ENCODE measurements at regions not wholly inside any gene's neighbourhood (a gene's known extent, or its start where the extent isn't known, plus 50 kb on each side); places are given as distances from the start of the nearest gene placed in this dataset.
A peak's percentile ranks its signal among the peaks of the same experiment; 100 is the strongest.

GRCh38 chr16:65429504-65430181 lies 307.8 kb upstream of the CDH11 start:
- no peak for ATAC-seq
- intact Hi-C loops (cut with DNase I): no loop called here
- no peak for DNase-seq (ENCODE audit: missing footprints)

GRCh38 chr16:65426484-65426883 lies 304.6 kb upstream of the CDH11 start:
- intact Hi-C loops (cut with DNase I): no loop called here
- ATAC-seq (no peak), DNase-seq (ENCODE audit: missing footprints) (no peak)

GRCh38 chr16:65422934-65423333 lies 301.1 kb upstream of the CDH11 start:
- peak; percentile 81 for ATAC-seq
- intact Hi-C loops (cut with DNase I): no loop called here
- no peak for DNase-seq (ENCODE audit: missing footprints)

- no peak for ATAC-seq
- intact Hi-C loops (cut with DNase I): no loop called here
- DNase-seq (ENCODE audit: missing footprints): no peak
Measured at GRCh38 chr16:65421596-65421995, 299.7 kb upstream of the CDH11 start.

GRCh38 chr16:65418435-65418834 lies 296.6 kb upstream of the CDH11 start:
- ATAC-seq (no peak), DNase-seq (ENCODE audit: missing footprints) (no peak)
- intact Hi-C loops (cut with DNase I): no loop called here

GRCh38 chr16:65415460-65415859 lies 293.6 kb upstream of the CDH11 start:
- no peak for ATAC-seq
- DNase-seq (ENCODE audit: missing footprints): no peak
- intact Hi-C loops (cut with DNase I): no loop called here

GRCh38 chr16:65414284-65414984 lies 292.6 kb upstream of the CDH11 start:
- intact Hi-C loops (cut with DNase I): no loop called here
- ATAC-seq: no peak
- DNase-seq (ENCODE audit: missing footprints): no peak

- ATAC-seq (no peak), DNase-seq (ENCODE audit: missing footprints) (no peak)
- intact Hi-C loops (cut with DNase I): no loop called here
Measured at GRCh38 chr16:65413861-65414260, 292.0 kb upstream of the CDH11 start.

GRCh38 chr16:65410801-65411200 lies 288.9 kb upstream of the CDH11 start:
- ATAC-seq (no peak), DNase-seq (ENCODE audit: missing footprints) (no peak)
- intact Hi-C loops (cut with DNase I): no loop called here

- no peak for DNase-seq (ENCODE audit: missing footprints)
- intact Hi-C loops (cut with DNase I): no loop called here
- no peak for ATAC-seq
Measured at GRCh38 chr16:65409510-65409909, 287.6 kb upstream of the CDH11 start.

- ATAC-seq: no peak
- intact Hi-C loops (cut with DNase I): no loop called here
- no peak for DNase-seq (ENCODE audit: missing footprints)
Measured at GRCh38 chr16:65406933-65407332, 285.1 kb upstream of the CDH11 start.

- DNase-seq (ENCODE audit: missing footprints): no peak
- no peak for ATAC-seq
- intact Hi-C loops (cut with DNase I): no loop called here
Measured at GRCh38 chr16:65406116-65406515, 284.3 kb upstream of the CDH11 start.

GRCh38 chr16:65394281-65394680 lies 272.4 kb upstream of the CDH11 start:
- ATAC-seq: no peak
- intact Hi-C loops (cut with DNase I): no loop called here
- no peak for DNase-seq (ENCODE audit: missing footprints)

- intact Hi-C loops (cut with DNase I): no loop called here
- ATAC-seq (no peak), DNase-seq (ENCODE audit: missing footprints) (no peak)
Measured at GRCh38 chr16:65392806-65393565, 271.1 kb upstream of the CDH11 start.

GRCh38 chr16:65388592-65388991 lies 266.7 kb upstream of the CDH11 start:
- intact Hi-C loops (cut with DNase I): no loop called here
- no peak for DNase-seq (ENCODE audit: missing footprints)
- no peak for ATAC-seq

GRCh38 chr16:65386672-65387071 lies 264.8 kb upstream of the CDH11 start:
- ATAC-seq (no peak), DNase-seq (ENCODE audit: missing footprints) (no peak)
- intact Hi-C loops (cut with DNase I): no loop called here

- intact Hi-C loops (cut with DNase I): no loop called here
- DNase-seq (ENCODE audit: missing footprints): no peak
- no peak for ATAC-seq
Measured at GRCh38 chr16:65384441-65384840, 262.6 kb upstream of the CDH11 start.

- DNase-seq (ENCODE audit: missing footprints) (no peak), ATAC-seq (no peak)
- intact Hi-C loops (cut with DNase I): no loop called here
Measured at GRCh38 chr16:65377195-65377594, 255.3 kb upstream of the CDH11 start.

- intact Hi-C loops (cut with DNase I): no loop called here
- ATAC-seq: no peak
- DNase-seq (ENCODE audit: missing footprints): no peak
Measured at GRCh38 chr16:65376601-65377000, 254.7 kb upstream of the CDH11 start.

- intact Hi-C loops (cut with DNase I): no loop called here
- ATAC-seq: no peak
- no peak for DNase-seq (ENCODE audit: missing footprints)
Measured at GRCh38 chr16:65375651-65376050, 253.8 kb upstream of the CDH11 start.
